Uterus (tissue), 3 donors: ENCODE measurements at regions not wholly inside any gene's neighbourhood (a gene's known extent, or its start where the extent isn't known, plus 50 kb on each side); places are given as distances from the start of the nearest gene placed in this dataset.

ENCODE experiments used
- DNase-seq, 2 donors: peaks; one replicate each; pipeline ENCODE4 v3.0.0-alpha.2; 2019 to 2020
- H3K27ac ChIP-seq, 2 donors: fragments of 200-600 bp; sonication (generic); 1 replicate in 1 of 2; 2 replicates in 1 of 2; pipeline ENCODE4 v1.5.1; 2016 to 2018
- H3K27me3 ChIP-seq, 2 donors: fragments of 200-600 bp; sonication (generic); one replicate each; pipeline ENCODE4 v1.5.1; 2018 to 2019; ENCODE audit warnings: control low read depth in 1 of 2
- H3K36me3 ChIP-seq, 2 donors: fragments of 200-600 bp; sonication (generic); one replicate each; pipeline ENCODE4 v1.5.1; 2019; ENCODE audit warnings: control low read depth in 1 of 2
- H3K4me1 ChIP-seq, 2 donors: fragments of 200-600 bp; sonication (generic); one replicate each; pipeline ENCODE4 v1.5.1; 2018 to 2019; ENCODE audit warnings: control low read depth in 1 of 2
- H3K4me3 ChIP-seq, 2 donors: fragments of 200-600 bp; sonication (generic); 1 replicate in 1 of 2; 2 replicates in 1 of 2; pipeline ENCODE4 v1.5.1; 2018 to 2019; ENCODE audit warnings: mild to moderate bottlenecking in 1 of 2
- H3K9me3 ChIP-seq, 2 donors: fragments of 200-600 bp; sonication (generic); one replicate each; pipeline ENCODE4 v1.5.1; 2019; ENCODE audit warnings: control low read depth in 1 of 2
- POLR2A ChIP-seq, 2 donors: fragments of 450-650 bp; IDR thresholded peaks; one replicate each; pipeline ENCODE4 v1.6.1; 2016; ENCODE audit warnings: antibody characterized with exemption in 2 of 2, mild to moderate bottlenecking in 1 of 2, moderate library complexity in 1 of 2
- intact Hi-C: fragments of 100-400 bp; cut with DNase I; formaldehyde crosslinking; loops from one replicate; pipeline ENCODE4 v1.15.1; 2023; ENCODE audit warnings: low total_unique reads
- TF ChIP-seq, protein P1 (sequence below), 4 experiments: fragments of 200-600 bp in 2 of 4; fragments of 450-650 bp in 2 of 4; sonication (generic) in 2 of 4; IDR thresholded peaks; one replicate each; pipeline ENCODE4 v1.5.1; 2016 to 2019; ENCODE audit warnings: antibody characterized with exemption in 4 of 4, mild to moderate bottlenecking in 2 of 4, moderate library complexity in 1 of 4
- donor health status: DM: yes; HTN: yes; CAD: no.

- Histone ChIP-seq H3K27me3 (no peaks in the 10 kb centered on the region), H3K4me3 (no peak overlapping the region), H3K9me3 (no peaks in the 10 kb centered on the region), H3K4me1 (no peaks in the 10 kb centered on the region), H3K36me3 (no peaks in the 10 kb centered on the region), H3K27ac (no peak overlapping the region)
- intact Hi-C loops = no loop called here
- TF ChIP-seq, protein P1, sequence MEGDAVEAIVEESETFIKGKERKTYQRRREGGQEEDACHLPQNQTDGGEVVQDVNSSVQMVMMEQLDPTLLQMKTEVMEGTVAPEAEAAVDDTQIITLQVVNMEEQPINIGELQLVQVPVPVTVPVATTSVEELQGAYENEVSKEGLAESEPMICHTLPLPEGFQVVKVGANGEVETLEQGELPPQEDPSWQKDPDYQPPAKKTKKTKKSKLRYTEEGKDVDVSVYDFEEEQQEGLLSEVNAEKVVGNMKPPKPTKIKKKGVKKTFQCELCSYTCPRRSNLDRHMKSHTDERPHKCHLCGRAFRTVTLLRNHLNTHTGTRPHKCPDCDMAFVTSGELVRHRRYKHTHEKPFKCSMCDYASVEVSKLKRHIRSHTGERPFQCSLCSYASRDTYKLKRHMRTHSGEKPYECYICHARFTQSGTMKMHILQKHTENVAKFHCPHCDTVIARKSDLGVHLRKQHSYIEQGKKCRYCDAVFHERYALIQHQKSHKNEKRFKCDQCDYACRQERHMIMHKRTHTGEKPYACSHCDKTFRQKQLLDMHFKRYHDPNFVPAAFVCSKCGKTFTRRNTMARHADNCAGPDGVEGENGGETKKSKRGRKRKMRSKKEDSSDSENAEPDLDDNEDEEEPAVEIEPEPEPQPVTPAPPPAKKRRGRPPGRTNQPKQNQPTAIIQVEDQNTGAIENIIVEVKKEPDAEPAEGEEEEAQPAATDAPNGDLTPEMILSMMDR (IDR thresholded peaks at IDR 0.05) = no peak
- TF ChIP-seq POLR2A (IDR thresholded peaks at IDR 0.05) = no peak
- DNase-seq = no peak
Observed at GRCh38 chr4:58732973-58733372, 1622.8 kb upstream of the IGFBP7 start.

- no peaks in the 10 kb centered on the region for H3K4me1 ChIP-seq
- H3K27me3 ChIP-seq = no peaks in the 10 kb centered on the region
- H3K27ac ChIP-seq = no peak overlapping the region
- H3K9me3 ChIP-seq = no peaks in the 10 kb centered on the region
- DNase-seq = no peak
- no peaks in the 10 kb centered on the region for H3K36me3 ChIP-seq
- intact Hi-C loops = no loop called here
- no peak overlapping the region for H3K4me3 ChIP-seq
- TF ChIP-seq POLR2A (IDR thresholded peaks at IDR 0.05) = no peak
- TF ChIP-seq, protein P1 (IDR thresholded peaks at IDR 0.05) = no peak
Observed at GRCh38 chr4:58723954-58724353, 1613.8 kb upstream of the IGFBP7 start.

- no peaks in the 10 kb centered on the region for H3K4me1 ChIP-seq
- H3K27me3 ChIP-seq = no peaks in the 10 kb centered on the region
- no peaks in the 10 kb centered on the region for H3K36me3 ChIP-seq
- no peak overlapping the region for H3K4me3 ChIP-seq
- TF ChIP-seq, protein P1 (IDR thresholded peaks at IDR 0.05) = no peak
- TF ChIP-seq POLR2A (IDR thresholded peaks at IDR 0.05) = no peak
- no peak overlapping the region for H3K27ac ChIP-seq
- intact Hi-C loops = no loop called here
- no peaks in the 10 kb centered on the region for H3K9me3 ChIP-seq
- DNase-seq = no peak
Observed at GRCh38 chr4:58711039-58711438, 1600.9 kb upstream of the IGFBP7 start.

GRCh38 chr4:58688568-58688967, 1578.4 kb upstream of the IGFBP7 start:
- no peaks in the 10 kb centered on the region for H3K36me3 ChIP-seq
- no peaks in the 10 kb centered on the region for H3K9me3 ChIP-seq
- intact Hi-C loops = no loop called here
- H3K4me1 ChIP-seq = no peaks in the 10 kb centered on the region
- no peak for TF ChIP-seq POLR2A (IDR thresholded peaks at IDR 0.05)
- no peaks in the 10 kb centered on the region for H3K27me3 ChIP-seq
- no peak for DNase-seq
- H3K4me3 ChIP-seq = no peak overlapping the region
- H3K27ac ChIP-seq = no peak overlapping the region

GRCh38 chr4:58679886-58680285, 1569.7 kb upstream of the IGFBP7 start:
- H3K4me1 ChIP-seq = no peaks in the 10 kb centered on the region
- H3K4me3 ChIP-seq = no peak overlapping the region
- no peaks in the 10 kb centered on the region for H3K9me3 ChIP-seq
- intact Hi-C loops = no loop called here
- DNase-seq = no peak
- no peaks in the 10 kb centered on the region for H3K27me3 ChIP-seq
- H3K27ac ChIP-seq = no peak overlapping the region
- no peaks in the 10 kb centered on the region for H3K36me3 ChIP-seq
- TF ChIP-seq, protein P1 (IDR thresholded peaks at IDR 0.05) = no peak
- no peak for TF ChIP-seq POLR2A (IDR thresholded peaks at IDR 0.05)

DNA sequence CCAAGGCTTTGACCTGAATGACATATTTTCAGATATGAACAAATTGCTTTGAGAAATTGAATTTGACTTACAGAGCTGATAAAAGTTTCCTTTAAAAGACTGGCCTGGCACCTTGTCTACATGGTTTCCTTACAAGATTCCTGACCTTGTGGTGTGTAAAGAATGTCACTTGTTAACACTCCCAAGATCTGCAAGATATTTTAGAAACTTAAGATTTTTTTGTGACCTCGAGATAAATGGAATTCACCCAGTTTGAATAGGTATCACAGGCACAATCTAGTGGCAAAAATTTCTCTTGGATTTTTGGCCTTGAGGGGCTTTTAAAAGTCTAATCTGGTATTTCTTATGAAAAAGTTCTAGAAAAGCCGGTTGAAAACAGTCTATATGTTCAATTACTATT, 1568.9 kb upstream of the IGFBP7 start:
- H3K27me3 ChIP-seq = no peaks in the 10 kb centered on the region
- DNase-seq = no peak
- no peak overlapping the region for H3K4me3 ChIP-seq
- TF ChIP-seq POLR2A (IDR thresholded peaks at IDR 0.05) = no peak
- TF ChIP-seq, protein P1 (IDR thresholded peaks at IDR 0.05) = no peak
- no peaks in the 10 kb centered on the region for H3K36me3 ChIP-seq
- no peaks in the 10 kb centered on the region for H3K9me3 ChIP-seq
- intact Hi-C loops = no loop called here
- no peaks in the 10 kb centered on the region for H3K4me1 ChIP-seq
- H3K27ac ChIP-seq = no peak overlapping the region
